SK-N-SH treated with all-trans-retinoic acid at 6 μM for 48 hours (cell line): ENCODE measurements at regions not wholly inside any gene's neighbourhood (a gene's known extent, or its start where the extent isn't known, plus 50 kb on each side); places are given as distances from the start of the nearest gene placed in this dataset.

ENCODE experiments used
- ATAC-seq: fragments of 200-7000 bp; cut with Tn5 transposase; 3 replicates; pipeline ENCODE4 v1.9.1; 2020; ENCODE audit warnings: mild to moderate bottlenecking, moderate library complexity
- ARNTL ChIP-seq: fragments of 450-650 bp; formaldehyde crosslinking; IDR thresholded peaks from 2 replicates; pipeline ENCODE4 v1.5.0; 2020; ENCODE audit warnings: low read depth, mild to moderate bottlenecking, moderate library complexity, borderline replicate concordance
- BACH2 ChIP-seq: fragments of 250-450 bp; sonication (Bioruptor Pico); IDR thresholded peaks from 2 replicates; pipeline ENCODE4 v1.9.0; 2021; ENCODE audit warnings: mild to moderate bottlenecking, borderline replicate concordance
- CSDC2 ChIP-seq: fragments of 250-450 bp; sonication (Bioruptor Pico); IDR thresholded peaks from 2 replicates; pipeline ENCODE4 v1.5.0; 2020; ENCODE audit warnings: mild to moderate bottlenecking, moderate library complexity
- ESRRG ChIP-seq: fragments of 250-450 bp; sonication (Bioruptor Pico); IDR thresholded peaks from 2 replicates; pipeline ENCODE4 v1.6.1; 2021; ENCODE audit warnings: mild to moderate bottlenecking
- GLIS3 ChIP-seq: fragments of 250-450 bp; sonication (Bioruptor Pico); IDR thresholded peaks from 2 replicates; pipeline ENCODE4 v1.5.0; 2020; ENCODE audit warnings: mild to moderate bottlenecking, moderate library complexity
- ISL1 ChIP-seq: fragments of 250-450 bp; sonication (Bioruptor Pico); IDR thresholded peaks from 2 replicates; pipeline ENCODE4 v2.1.2; 2022; ENCODE audit warnings: mild to moderate bottlenecking, moderate library complexity
- OSR1 ChIP-seq: fragments of 250-450 bp; sonication (Bioruptor Pico); IDR thresholded peaks from 2 replicates; pipeline ENCODE4 v1.8.0; 2022; ENCODE audit warnings: moderate library complexity, mild to moderate bottlenecking, inconsistent platforms
- PATZ1 ChIP-seq: fragments of 250-450 bp; sonication (Bioruptor Pico); IDR thresholded peaks from 2 replicates; pipeline ENCODE4 v1.8.0; 2020; ENCODE audit warnings: mild to moderate bottlenecking, moderate library complexity, borderline replicate concordance
- POU6F1 ChIP-seq: fragments of 250-450 bp; sonication (Bioruptor Pico); IDR thresholded peaks from 2 replicates; pipeline ENCODE4 v1.8.0; 2021; ENCODE audit warnings: low read depth, mild to moderate bottlenecking, moderate library complexity, borderline replicate concordance
- RARB ChIP-seq: fragments of 250-450 bp; sonication (Bioruptor Pico); IDR thresholded peaks from 2 replicates; pipeline ENCODE4 v1.8.0; 2021; ENCODE audit warnings: mild to moderate bottlenecking, moderate library complexity
- SNAI2 ChIP-seq: fragments of 250-450 bp; sonication (Bioruptor Pico); IDR thresholded peaks from 2 replicates; pipeline ENCODE4 v1.5.0; 2020; ENCODE audit warnings: mild to moderate bottlenecking, moderate library complexity
- TCF4 ChIP-seq: fragments of 250-450 bp; sonication (Bioruptor Pico); IDR thresholded peaks from 2 replicates; pipeline ENCODE4 v1.8.0; 2021; ENCODE audit warnings: mild to moderate bottlenecking, moderate library complexity, borderline replicate concordance
- TOX ChIP-seq: fragments of 250-450 bp; sonication (Bioruptor Pico); IDR thresholded peaks from 2 replicates; pipeline ENCODE4 v1.8.0; 2021; ENCODE audit warnings: mild to moderate bottlenecking, moderate library complexity, borderline replicate concordance
- TSHZ2 ChIP-seq: fragments of 250-450 bp; sonication (Bioruptor Pico); IDR thresholded peaks from 2 replicates; pipeline ENCODE4 v1.5.0; 2020; ENCODE audit warnings: mild to moderate bottlenecking, moderate library complexity
- ZC3H10 ChIP-seq: fragments of 250-450 bp; sonication (Bioruptor Pico); IDR thresholded peaks from 2 replicates; pipeline ENCODE4 v1.5.1; 2021; ENCODE audit warnings: mild to moderate bottlenecking, moderate library complexity
- ZFP3 ChIP-seq: fragments of 250-450 bp; sonication (Bioruptor Pico); IDR thresholded peaks from 2 replicates; pipeline ENCODE4 v1.5.0; 2020; ENCODE audit warnings: mild to moderate bottlenecking, moderate library complexity
- ZFP30 ChIP-seq: fragments of 450-650 bp; formaldehyde crosslinking; IDR thresholded peaks from 2 replicates; pipeline ENCODE4 v1.5.0; 2022; ENCODE audit warnings: mild to moderate bottlenecking, moderate library complexity
- ZNF70 ChIP-seq: fragments of 450-650 bp; formaldehyde crosslinking; IDR thresholded peaks from 2 replicates; pipeline ENCODE4 v1.5.0; 2020; ENCODE audit warnings: mild to moderate bottlenecking, moderate library complexity
- ZNF8 ChIP-seq: fragments of 450-650 bp; formaldehyde crosslinking; IDR thresholded peaks from 2 replicates; pipeline ENCODE4 v1.5.0; 2020; ENCODE audit warnings: mild to moderate bottlenecking, moderate library complexity
- TF ChIP-seq, protein P1 (sequence below): fragments of 250-450 bp; sonication (Bioruptor Pico); IDR thresholded peaks from 2 replicates; pipeline ENCODE4 v1.5.1; 2021; ENCODE audit warnings: mild to moderate bottlenecking, moderate library complexity

GRCh38 chr2:12217175-12217574 lies 470.7 kb downstream of the LPIN1 start:
- no peak for TF ChIP-seq CSDC2 (CRISPR knock-in tag)
- no peak for TF ChIP-seq ESRRG (CRISPR knock-in tag)
- TF ChIP-seq, protein P1, sequence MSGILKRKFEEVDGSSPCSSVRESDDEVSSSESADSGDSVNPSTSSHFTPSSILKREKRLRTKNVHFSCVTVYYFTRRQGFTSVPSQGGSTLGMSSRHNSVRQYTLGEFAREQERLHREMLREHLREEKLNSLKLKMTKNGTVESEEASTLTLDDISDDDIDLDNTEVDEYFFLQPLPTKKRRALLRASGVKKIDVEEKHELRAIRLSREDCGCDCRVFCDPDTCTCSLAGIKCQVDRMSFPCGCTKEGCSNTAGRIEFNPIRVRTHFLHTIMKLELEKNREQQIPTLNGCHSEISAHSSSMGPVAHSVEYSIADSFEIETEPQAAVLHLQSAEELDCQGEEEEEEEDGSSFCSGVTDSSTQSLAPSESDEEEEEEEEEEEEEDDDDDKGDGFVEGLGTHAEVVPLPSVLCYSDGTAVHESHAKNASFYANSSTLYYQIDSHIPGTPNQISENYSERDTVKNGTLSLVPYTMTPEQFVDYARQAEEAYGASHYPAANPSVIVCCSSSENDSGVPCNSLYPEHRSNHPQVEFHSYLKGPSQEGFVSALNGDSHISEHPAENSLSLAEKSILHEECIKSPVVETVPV (CRISPR knock-in tag): no peak
- no peak for TF ChIP-seq ZC3H10 (CRISPR knock-in tag)
- no peak for TF ChIP-seq RARB (CRISPR knock-in tag)
- no peak for TF ChIP-seq ZNF70 (CRISPR knock-in tag)
- no peak for ATAC-seq

DNA sequence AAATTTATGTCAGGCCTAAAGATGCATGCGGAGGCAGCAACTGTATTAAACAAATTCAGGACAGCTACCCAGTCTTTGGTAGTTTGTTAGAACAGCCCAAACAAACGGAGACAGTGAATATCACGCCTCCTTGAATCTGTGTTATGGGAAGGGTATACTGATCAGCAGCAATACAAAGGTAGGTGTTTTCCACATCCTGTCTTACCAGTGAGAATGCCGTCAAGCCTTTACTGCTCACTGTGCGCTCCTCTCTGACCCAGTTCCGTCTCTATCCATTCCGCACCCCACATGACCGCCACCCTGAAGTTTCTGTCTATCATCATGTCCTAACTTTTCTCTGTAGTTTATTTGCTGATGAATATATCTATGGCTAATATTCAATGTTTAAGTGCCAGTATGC lies 473.3 kb downstream of the LPIN1 start:
- TF ChIP-seq CSDC2 (CRISPR knock-in tag) (no peak), BACH2 (CRISPR knock-in tag) (no peak), RARB (CRISPR knock-in tag) (no peak), ARNTL (CRISPR knock-in tag) (no peak), TCF4 (CRISPR knock-in tag) (no peak), GLIS3 (CRISPR knock-in tag) (no peak), TSHZ2 (CRISPR knock-in tag) (no peak), SNAI2 (CRISPR knock-in tag) (no peak), ZNF70 (CRISPR knock-in tag) (no peak), ZFP3 (CRISPR knock-in tag) (no peak), ZC3H10 (CRISPR knock-in tag) (no peak), ZFP30 (CRISPR knock-in tag) (no peak), OSR1 (CRISPR knock-in tag) (no peak), ISL1 (CRISPR knock-in tag) (no peak), ZNF8 (CRISPR knock-in tag) (no peak), TOX (CRISPR knock-in tag) (no peak)
- TF ChIP-seq, protein P1 (CRISPR knock-in tag): no peak
- TF ChIP-seq, all 23 proteins: peak for 0
- ATAC-seq: no peak

- no peak for ATAC-seq
Observed at GRCh38 chr2:12221584-12221983, 475.2 kb downstream of the LPIN1 start.

GRCh38 chr2:12222554-12222953 lies 476.1 kb downstream of the LPIN1 start:
- TF ChIP-seq PATZ1 (CRISPR knock-in tag) (no peak), TOX (CRISPR knock-in tag) (no peak), POU6F1 (CRISPR knock-in tag) (no peak)
- ATAC-seq: no peak

More at GRCh38 chr2:12221584-12221983, 475.2 kb downstream of the LPIN1 start:
- TF ChIP-seq ARNTL (CRISPR knock-in tag) (no peak), ISL1 (CRISPR knock-in tag) (no peak)
